H1 (cell line): ENCODE measurements at regions not wholly inside any gene's neighbourhood (a gene's known extent, or its start where the extent isn't known, plus 50 kb on each side); places are given as distances from the start of the nearest gene placed in this dataset.

Experiments
- CTCF ChIA-PET: fragments of 300-600 bp; sonication (Branson Sonifier 250); formaldehyde crosslinking; loops from one replicate; lab custom pipeline; 2021; ENCODE audit not compliant: partially characterized antibody; lab: Charles Lee
- POLR2A ChIA-PET: fragments of 300-600 bp; sonication (Branson Sonifier 250); formaldehyde crosslinking; loops from one replicate; lab custom pipeline; 2021; ENCODE audit warnings: inconsistent platforms; ENCODE audit not compliant: partially characterized antibody; lab: Charles Lee
- DNase-seq, 2 experiments: peaks; one replicate each; pipeline versions ENCODE4 v3.0.0 to v3.0.0-alpha.2; 2010 to 2022; ENCODE audit warnings: low spot score in 2 of 2, low read depth in 1 of 2, mixed read lengths in 1 of 2
- FAIRE-seq: peaks from 2 replicates; lab custom pipeline; 2011; peaks lifted over from hg19 to GRCh38; lab: Jason Lieb, UNC
- H2AFZ ChIP-seq: 2 replicates; pipeline ENCODE4 v1.8.1; 2012; ENCODE audit warnings: low read length, inconsistent platforms
- H2AK5ac ChIP-seq: 2 replicates; pipeline ENCODE4 v1.6.1; 2013; ENCODE audit warnings: low read depth, low read length
- H2BK120ac ChIP-seq: replicated peaks from 2 replicates; pipeline ENCODE3; 2013; ENCODE audit warnings: low read depth, low read length, inconsistent platforms
- H2BK12ac ChIP-seq: 2 replicates; pipeline ENCODE4 v1.6.1; 2013; ENCODE audit warnings: low read depth, low read length
- H2BK15ac ChIP-seq: 2 replicates; pipeline ENCODE4 v1.6.1; 2013; ENCODE audit warnings: low read length
- H2BK20ac ChIP-seq: 2 replicates; pipeline ENCODE4 v1.6.1; 2013; ENCODE audit warnings: low read length
- H2BK5ac ChIP-seq: 2 replicates; pipeline ENCODE4 v1.6.1; 2013; ENCODE audit warnings: low read depth, low read length
- H3K14ac ChIP-seq: 2 replicates; pipeline ENCODE4 v1.6.1; 2013; ENCODE audit warnings: inconsistent platforms; ENCODE audit not compliant: insufficient read length
- H3K18ac ChIP-seq: 2 replicates; pipeline ENCODE4 v1.6.1; 2013; ENCODE audit warnings: low read length; ENCODE audit errors: extremely low read depth
- H3K23ac ChIP-seq: 2 replicates; pipeline ENCODE4 v1.6.1; 2013; ENCODE audit warnings: inconsistent platforms; ENCODE audit not compliant: insufficient read length
- H3K23me2 ChIP-seq: 2 replicates; pipeline ENCODE4 v1.6.1; 2013; ENCODE audit warnings: low read depth, low read length
- H3K27ac ChIP-seq: 2 replicates; pipeline ENCODE4 v1.6.1; 2011; ENCODE audit warnings: low read depth, low read length, inconsistent platforms
- H3K27me3 ChIP-seq, 4 experiments: replicated peaks in 1 of 4; 1 replicate in 1 of 4; 2 replicates in 3 of 4; pipeline versions ENCODE4 v1.6.1 to v1.8.1; 2011 to 2013; ENCODE audit warnings: low read length in 3 of 4, mild to moderate bottlenecking in 3 of 4, inconsistent platforms in 2 of 4, mixed read lengths in 2 of 4, moderate library complexity in 1 of 4; ENCODE audit not compliant: control insufficient read depth in 3 of 4, insufficient read depth in 3 of 4; ENCODE audit errors: extremely low read depth in 1 of 4
- H3K36me3 ChIP-seq, 4 experiments: 2 replicates each; pipeline versions ENCODE4 v1.6.1 to v1.8.1; 2011 to 2013; ENCODE audit warnings: mild to moderate bottlenecking in 4 of 4, low read length in 3 of 4, moderate library complexity in 2 of 4, control low read depth in 1 of 4, inconsistent platforms in 1 of 4; ENCODE audit not compliant: insufficient read depth in 4 of 4, control insufficient read depth in 2 of 4
- H3K4ac ChIP-seq: replicated peaks from 2 replicates; pipeline ENCODE3; 2013; ENCODE audit warnings: low read length, low read depth, mixed read lengths, inconsistent platforms; ENCODE audit not compliant: insufficient read length
- H3K4me1 ChIP-seq, 4 experiments: replicated peaks in 1 of 4; 1 replicate in 1 of 4; 2 replicates in 3 of 4; pipeline versions ENCODE4 v1.6.1 to v1.8.1; 2011 to 2013; ENCODE audit warnings: low read length in 3 of 4, inconsistent platforms in 2 of 4, mixed read lengths in 1 of 4; ENCODE audit not compliant: insufficient read depth in 4 of 4, control insufficient read depth in 3 of 4
- H3K4me2 ChIP-seq, 2 experiments: 2 replicates each; pipeline versions ENCODE4 v1.6.1 to v1.8.1; 2011 to 2013; ENCODE audit warnings: low read depth in 2 of 2, low read length in 2 of 2, control low read depth in 1 of 2, inconsistent platforms in 1 of 2, mild to moderate bottlenecking in 1 of 2; ENCODE audit not compliant: insufficient read depth in 1 of 2
- H3K4me3 ChIP-seq, 4 experiments: fragments of 200-600, 300-600 bp in 1 of 4; sonication (generic), shearing (Covaris generic), sonication (Bioruptor Twin) in 1 of 4; 2 replicates each; pipeline versions ENCODE4 v1.5.1 to v1.8.1; 2011 to 2016; ENCODE audit warnings: low read length in 4 of 4, low read depth in 3 of 4, control low read depth in 2 of 4, inconsistent platforms in 2 of 4, mild to moderate bottlenecking in 2 of 4, mixed read lengths in 1 of 4, moderate library complexity in 1 of 4; ENCODE audit not compliant: insufficient read depth in 2 of 4; ENCODE audit errors: extremely low read depth in 1 of 4
- H3K56ac ChIP-seq: replicated peaks from 2 replicates; pipeline ENCODE3; 2013; ENCODE audit warnings: low read depth, mild to moderate bottlenecking, mixed read lengths, low read length, inconsistent platforms; ENCODE audit not compliant: insufficient read length
- H3K79me1 ChIP-seq: 2 replicates; pipeline ENCODE4 v1.6.1; 2013; ENCODE audit warnings: low read depth, low read length, control low read depth
- H3K79me2 ChIP-seq, 2 experiments: 2 replicates each; pipeline versions ENCODE4 v1.6.1 to v1.8.1; 2012 to 2013; ENCODE audit warnings: low read length in 2 of 2, mild to moderate bottlenecking in 2 of 2, inconsistent platforms in 1 of 2; ENCODE audit not compliant: insufficient read depth in 2 of 2, control insufficient read depth in 1 of 2
- H3K9ac ChIP-seq, 4 experiments: replicated peaks in 1 of 4; 1 replicate in 1 of 4; 2 replicates in 3 of 4; pipeline versions ENCODE4 v1.6.1 to v1.8.1; 2011 to 2013; ENCODE audit warnings: low read depth in 3 of 4, low read length in 3 of 4, control low read depth in 2 of 4, mild to moderate bottlenecking in 2 of 4, moderate library complexity in 2 of 4, inconsistent platforms in 1 of 4; ENCODE audit errors: extremely low read depth in 1 of 4
- H3K9me3 ChIP-seq, 2 experiments: 2 replicates each; pipeline versions ENCODE4 v1.6.1 to v1.8.1; 2012 to 2013; ENCODE audit warnings: mild to moderate bottlenecking in 2 of 2, moderate library complexity in 2 of 2, control low read depth in 1 of 2, inconsistent platforms in 1 of 2, low read depth in 1 of 2, low read length in 1 of 2, mixed read lengths in 1 of 2; ENCODE audit not compliant: insufficient read depth in 2 of 2
- H4K20me1 ChIP-seq, 2 experiments: replicated peaks in 1 of 2; 2 replicates each; pipeline versions ENCODE3 to v1.8.1; 2011 to 2013; ENCODE audit warnings: inconsistent platforms in 2 of 2, low read length in 2 of 2, mild to moderate bottlenecking in 1 of 2; ENCODE audit not compliant: insufficient read depth in 2 of 2, control insufficient read depth in 1 of 2
- H4K5ac ChIP-seq: 2 replicates; pipeline ENCODE4 v1.6.1; 2013; ENCODE audit warnings: low read length, low read depth, mixed read lengths, inconsistent platforms; ENCODE audit not compliant: insufficient read length
- H4K8ac ChIP-seq: 2 replicates; pipeline ENCODE4 v1.8.0; 2013; ENCODE audit warnings: mild to moderate bottlenecking, moderate library complexity, low read length, inconsistent platforms; ENCODE audit not compliant: insufficient read depth; ENCODE audit errors: extremely low read depth
- H4K91ac ChIP-seq: replicated peaks from 2 replicates; pipeline ENCODE3; 2013; ENCODE audit warnings: low read length, mixed read lengths, inconsistent platforms; ENCODE audit not compliant: insufficient read length
- BRCA1 ChIP-seq: IDR thresholded peaks from 2 replicates; pipeline ENCODE4 v1.6.1; 2012; ENCODE audit warnings: low read depth, low read length, improper control_type of control experiment
- CREB1 ChIP-seq: IDR thresholded peaks from 2 replicates; pipeline ENCODE4 v1.6.1; 2012; ENCODE audit warnings: inconsistent platforms
- CTBP2 ChIP-seq: IDR thresholded peaks from 2 replicates; pipeline ENCODE4 v1.7.0; 2011; ENCODE audit warnings: borderline replicate concordance, mild to moderate bottlenecking, moderate library complexity, mixed read lengths, low read length; ENCODE audit not compliant: insufficient read depth, insufficient read length
- NRF1 ChIP-seq: IDR thresholded peaks from 2 replicates; pipeline ENCODE4 v1.6.1; 2011; ENCODE audit warnings: mild to moderate bottlenecking, low read depth, low read length, improper control_type of control experiment
- PHF8 ChIP-seq: fragments of 200-600 bp; sonication (generic); conservative IDR thresholded peaks from 2 replicates; pipeline ENCODE4 v1.7.1; 2012; ENCODE audit warnings: low read depth, mild to moderate bottlenecking, inconsistent platforms, low read length, moderate library complexity
- RNF2 ChIP-seq: fragments of 200-900, 300-1000 bp; sonication (generic); IDR thresholded peaks from 2 replicates; pipeline ENCODE4 v1.7.1; 2016; ENCODE audit warnings: borderline replicate concordance, low read depth, mild to moderate bottlenecking, antibody characterized with exemption, low read length; ENCODE audit not compliant: poor library complexity, severe bottlenecking; ENCODE audit errors: missing control alignments
- WGBS, 2 experiments: shearing (Covaris generic) in 1 of 2; methylation state at CpG; one replicate each; pipeline versions ENCODE4 v1.1.6 to v1.1.7; 2013 to 2015; ENCODE audit warnings: low lambda C conversion rate in 2 of 2, mixed read lengths in 2 of 2, inconsistent platforms in 1 of 2, low coverage in 1 of 2, missing lambda C conversion rate in 1 of 2; ENCODE audit not compliant: insufficient replicate concordance in 2 of 2, insufficient coverage in 1 of 2, insufficient read length in 1 of 2; ENCODE audit errors: extremely low coverage in 1 of 2, missing lambda C conversion rate in 1 of 2; 5-methylcytosine and 5-hydroxymethylcytosine counted together

- no peaks in the 10 kb centered on the region for H3K36me3 ChIP-seq
- no peak overlapping the region for H2AK5ac ChIP-seq
- no peak overlapping the region for H3K4me2 ChIP-seq
- no peak overlapping the region for H4K5ac ChIP-seq
- no peak overlapping the region for H2BK15ac ChIP-seq
- no peak for DNase-seq
- no peak for FAIRE-seq
- H3K18ac ChIP-seq: no peak overlapping the region
- CTCF ChIA-PET: no interaction called here
- H2BK5ac ChIP-seq: no peak overlapping the region
- H3K9me3 ChIP-seq: no peaks in the 10 kb centered on the region
- H3K79me2 ChIP-seq: no peaks in the 10 kb centered on the region
- 93% methylated on average over 4 of the region's 4 CpGs; no CpG with 5 or more reads in 1 of the 2 experiments for WGBS, 2 experiments
- no peaks in the 10 kb centered on the region for H3K27me3 ChIP-seq
- no peak overlapping the region for H2AFZ ChIP-seq
- no peak overlapping the region for H3K27ac ChIP-seq
- no peak overlapping the region for H4K8ac ChIP-seq
- H4K91ac ChIP-seq: no peak overlapping the region
- no peak overlapping the region for H2BK20ac ChIP-seq
- H3K56ac ChIP-seq: no peak overlapping the region
- no peak overlapping the region for H2BK120ac ChIP-seq
- H3K4me3 ChIP-seq: no peak overlapping the region
- no peak overlapping the region for H3K14ac ChIP-seq
- no peak overlapping the region for H2BK12ac ChIP-seq
- H3K4me1 ChIP-seq: no peaks in the 10 kb centered on the region
- POLR2A ChIA-PET: no interaction called here
- TF ChIP-seq CTBP2: no peak
- no peak for TF ChIP-seq CREB1
- no peak for TF ChIP-seq NRF1
- no peak for TF ChIP-seq BRCA1
- TF ChIP-seq PHF8: no peak
- TF ChIP-seq RNF2: no peak
- H3K23me2 ChIP-seq: no peaks in the 10 kb centered on the region
- no peak overlapping the region for H3K23ac ChIP-seq
- H3K9ac ChIP-seq: no peak overlapping the region
- no peak overlapping the region for H3K4ac ChIP-seq
- no peaks in the 10 kb centered on the region for H3K79me1 ChIP-seq
- H4K20me1 ChIP-seq: no peaks in the 10 kb centered on the region
These were observed 114.7 kb upstream of the DOCK10 start for GRCh38 chr2:225156853-225157451.
